HCT116 (cell line): ENCODE measurements at regions not wholly inside any gene's neighbourhood (a gene's known extent, or its start where the extent isn't known, plus 50 kb on each side); places are given as distances from the start of the nearest gene placed in this dataset.

Experiments used
- ATAC-seq: fragments of 200-7000 bp; cut with Tn5 transposase; 2 replicates; pipeline ENCODE4 v1.9.1; 2020; ENCODE audit warnings: mild to moderate bottlenecking, moderate library complexity
- BruUV-seq: library from RNA; stranded (reverse); fragments of 400-500 nt; replicated peaks from 2 replicates; lab custom pipeline; 2021; lab: Mats Ljungman, UMichigan
- CTCF ChIA-PET: fragments of 300-600 bp; sonication (Branson Sonifier 250); formaldehyde crosslinking; loops from one replicate; lab custom pipeline; 2021; ENCODE audit warnings: antibody characterized with exemption; lab: Charles Lee
- POLR2A ChIA-PET: fragments of 300-600, 350-600 bp; sonication (Branson Sonifier 250); formaldehyde crosslinking; loops from one replicate; lab custom pipeline; 2021; ENCODE audit warnings: antibody characterized with exemption; lab: Charles Lee
- RAD21 ChIA-PET, 2 experiments: fragments of 300-600 bp; sonication (Branson Sonifier 250); formaldehyde crosslinking; loops; one replicate each; lab custom pipeline; 2023; ENCODE audit warnings: low total read pairs in 2 of 2; ENCODE audit not compliant: uncharacterized antibody in 2 of 2, unreplicated experiment in 2 of 2, low non-redundant PET in 1 of 2; lab: Charles Lee
- DNase-seq: peaks from one replicate; pipeline ENCODE4 v3.0.0-alpha.2; 2010; ENCODE audit warnings: low read depth, low spot score
- H2AFZ ChIP-seq: fragments of 200-600 bp; shearing (Covaris generic), sonication (generic); 2 replicates; pipeline ENCODE4 v1.6.1; 2017; ENCODE audit warnings: low read depth, mixed run types, mixed read lengths, antibody characterized with exemption, low read length; ENCODE audit not compliant: poor library complexity, severe bottlenecking
- H3K27ac ChIP-seq: 2 replicates; pipeline ENCODE4 v1.5.1; 2012; ENCODE audit warnings: low read depth, low read length
- H3K27me3 ChIP-seq: fragments of 200-600 bp; sonication (generic); 2 replicates; pipeline ENCODE4 v1.6.1; 2016; ENCODE audit warnings: mixed run types, low read length, mixed read lengths; ENCODE audit not compliant: insufficient read depth
- H3K36me3 ChIP-seq, 2 experiments: fragments of 200-500 bp in 1 of 2; fragments of 200-600 bp in 1 of 2; sonication (Bioruptor generic) in 1 of 2; sonication (generic) in 1 of 2; 2 replicates each; pipeline versions ENCODE4 v1.5.1 to v1.6.1; 2014 to 2016; ENCODE audit warnings: low read length in 2 of 2, inconsistent platforms in 1 of 2, mixed read lengths in 1 of 2, mixed run types in 1 of 2; ENCODE audit not compliant: insufficient read depth in 2 of 2, control insufficient read depth in 1 of 2
- H3K4me1 ChIP-seq, 2 experiments: fragments of 200-600 bp in 1 of 2; sonication (generic) in 1 of 2; 2 replicates each; pipeline versions ENCODE4 v1.5.1 to v1.6.1; 2012 to 2017; ENCODE audit warnings: low read length in 2 of 2, inconsistent platforms in 1 of 2, mild to moderate bottlenecking in 1 of 2, mixed read lengths in 1 of 2, mixed run types in 1 of 2, moderate library complexity in 1 of 2; ENCODE audit not compliant: insufficient read depth in 2 of 2, control insufficient read depth in 1 of 2
- H3K4me2 ChIP-seq: fragments of 200-600 bp; sonication (generic); 2 replicates; pipeline ENCODE4 v1.6.1; 2017; ENCODE audit warnings: mixed run types, low read length, mixed read lengths
- H3K4me3 ChIP-seq, 2 experiments: fragments of 200-600 bp in 1 of 2; sonication (generic) in 1 of 2; replicated peaks in 1 of 2; 2 replicates each; pipeline ENCODE4 v1.5.1; 2011 to 2016; ENCODE audit warnings: low read length in 2 of 2, control low read depth in 1 of 2, low read depth in 1 of 2, mild to moderate bottlenecking in 1 of 2, mixed read lengths in 1 of 2, mixed run types in 1 of 2
- H3K79me2 ChIP-seq: fragments of 200-600 bp; sonication (generic); 2 replicates; pipeline ENCODE4 v1.6.1; 2017; ENCODE audit warnings: mild to moderate bottlenecking, mixed run types, low read length, moderate library complexity, mixed read lengths; ENCODE audit not compliant: insufficient read depth
- H3K9ac ChIP-seq: fragments of 200-600 bp; sonication (generic); 2 replicates; pipeline ENCODE4 v1.6.1; 2016; ENCODE audit warnings: low read length, mixed read lengths
- H3K9me2 ChIP-seq: fragments of 200-600 bp; sonication (generic), shearing (Covaris generic); 2 replicates; pipeline ENCODE4 v1.6.1; 2017; ENCODE audit warnings: mixed run types, mild to moderate bottlenecking, moderate library complexity; ENCODE audit not compliant: insufficient read depth
- H3K9me3 ChIP-seq, 2 experiments: fragments of 200-500 bp in 1 of 2; fragments of 200-600 bp in 1 of 2; sonication (Bioruptor generic) in 1 of 2; sonication (generic) in 1 of 2; 2 replicates each; pipeline ENCODE4 v1.6.1; 2014 to 2017; ENCODE audit warnings: low read length in 2 of 2, mixed read lengths in 2 of 2, inconsistent platforms in 1 of 2, low read depth in 1 of 2, mild to moderate bottlenecking in 1 of 2, mixed run types in 1 of 2, moderate library complexity in 1 of 2; ENCODE audit not compliant: control insufficient read depth in 1 of 2, insufficient read depth in 1 of 2
- H4K20me1 ChIP-seq: fragments of 200-600 bp; sonication (generic), shearing (Covaris generic); 2 replicates; pipeline ENCODE4 v1.6.1; 2017; ENCODE audit warnings: mixed run types, mild to moderate bottlenecking, moderate library complexity; ENCODE audit not compliant: insufficient read depth
- CEBPB ChIP-seq: IDR thresholded peaks from 2 replicates; pipeline ENCODE4 v1.6.1; 2012; ENCODE audit warnings: low read depth
- CTCF ChIP-seq, 3 experiments: fragments of 200-600 bp in 1 of 3; sonication (generic) in 1 of 3; IDR thresholded peaks in 2 of 3; conservative IDR thresholded peaks in 1 of 3; 2 replicates each; pipeline ENCODE4 v1.5.1; 2012 to 2017; ENCODE audit warnings: low read depth in 2 of 3, low read length in 2 of 3, antibody characterized with exemption in 1 of 3, borderline replicate concordance in 1 of 3, control low read depth in 1 of 3, mild to moderate bottlenecking in 1 of 3, mixed read lengths in 1 of 3, mixed run types in 1 of 3, moderate library complexity in 1 of 3; ENCODE audit not compliant: insufficient read depth in 1 of 3
- EZH2 ChIP-seq: fragments of 200-600 bp; sonication (generic); IDR thresholded peaks from 2 replicates; pipeline ENCODE4 v1.6.1; 2017; ENCODE audit warnings: antibody characterized with exemption, mixed run types
- EZH2phosphoT487 ChIP-seq: fragments of 200-600 bp; IDR thresholded peaks from 2 replicates; pipeline ENCODE4 v1.6.1; 2018; ENCODE audit warnings: antibody characterized with exemption, borderline replicate concordance
- FOSL1 ChIP-seq: IDR thresholded peaks from 2 replicates; pipeline ENCODE4 v1.6.1; 2012; ENCODE audit warnings: low read depth
- POLR2AphosphoS5 ChIP-seq: IDR thresholded peaks from 2 replicates; pipeline ENCODE4 v1.6.1; 2011; ENCODE audit warnings: mild to moderate bottlenecking, low read depth, low read length, moderate library complexity
- REST ChIP-seq: IDR thresholded peaks from 2 replicates; pipeline ENCODE4 v1.6.1; 2012; ENCODE audit warnings: low read depth
- SP1 ChIP-seq: IDR thresholded peaks from 2 replicates; pipeline ENCODE4 v1.6.1; 2012; ENCODE audit warnings: low read depth
- YY1 ChIP-seq: IDR thresholded peaks from 2 replicates; pipeline ENCODE4 v1.6.1; 2011; ENCODE audit warnings: low read length, low read depth, moderate library complexity, mild to moderate bottlenecking; ENCODE audit not compliant: insufficient replicate concordance; ENCODE audit errors: extremely low read depth
- intact Hi-C: fragments of 100-400 bp; cut with micrococcal nuclease; formaldehyde crosslinking; loops from 2 replicates; pipeline ENCODE4 v1.10.0; 2022
- TF ChIP-seq, protein P1 (sequence below): IDR thresholded peaks from 2 replicates; pipeline ENCODE4 v1.6.1; 2011; ENCODE audit warnings: mild to moderate bottlenecking, low read length, moderate library complexity; ENCODE audit not compliant: insufficient replicate concordance; ENCODE audit errors: extremely low read depth

DNA sequence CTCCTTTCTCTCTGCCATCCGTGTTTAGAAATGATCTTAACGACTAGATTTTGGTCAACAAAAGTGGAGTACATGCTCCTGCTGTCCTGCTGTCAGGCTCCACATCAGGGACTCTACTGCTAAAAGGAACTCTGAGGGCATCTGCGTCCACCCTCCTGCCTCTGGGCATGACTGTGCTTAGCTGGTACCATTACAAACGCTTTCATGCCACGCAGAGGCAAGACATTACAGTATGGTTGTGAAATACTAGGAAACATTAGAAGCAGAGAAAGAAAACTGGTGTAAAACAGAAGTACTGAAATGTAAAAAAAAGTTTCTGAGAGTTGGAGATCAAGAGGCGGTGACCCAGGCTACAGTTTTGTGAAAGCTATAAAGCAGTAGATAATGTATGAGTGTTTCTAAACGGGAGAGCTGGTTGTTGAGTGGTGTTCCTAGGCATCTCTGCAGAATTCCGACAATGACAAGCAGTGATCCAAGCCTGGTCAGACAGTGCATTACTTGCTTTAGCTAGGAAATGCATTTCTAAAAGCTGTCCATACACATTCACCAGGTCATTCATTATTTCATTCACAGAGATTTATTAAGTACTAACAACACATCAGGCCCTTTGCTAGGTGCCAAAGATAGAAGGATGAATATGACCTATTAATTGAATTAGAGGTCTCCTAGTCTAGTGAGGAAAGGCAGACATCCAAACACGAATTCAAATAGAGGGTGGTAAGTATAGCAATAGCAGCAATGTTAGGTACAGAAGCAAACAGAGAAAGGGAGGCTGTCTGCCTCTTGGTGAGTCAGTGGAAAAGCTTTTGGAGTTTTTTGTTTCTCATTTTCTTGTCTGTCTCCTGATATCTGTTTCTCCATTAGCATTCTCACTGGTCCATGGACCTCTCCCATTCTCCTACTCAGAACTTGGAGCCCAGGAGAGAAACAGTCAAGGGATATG is 401.9 kb downstream of the LMO4 start:
- ChIA-PET CTCF (no interaction called here), POLR2A (no interaction called here), RAD21 (no interaction called here)
- H3K27ac ChIP-seq = no peak overlapping the region
- no peak overlapping the region for H3K9ac ChIP-seq
- no TSS peak for BruUV-seq
- no peak overlapping the region for H3K4me2 ChIP-seq
- no peaks in the 10 kb centered on the region for H4K20me1 ChIP-seq
- H3K9me3 ChIP-seq = no peaks in the 10 kb centered on the region
- ATAC-seq (no peak), DNase-seq (no peak)
- TF ChIP-seq CEBPB (no peak), SP1 (no peak), REST (no peak), YY1 (no peak), EZH2phosphoT487 (no peak), EZH2 (no peak), FOSL1 (no peak), CTCF (IDR thresholded peaks at IDR 0.05 in 2 of 3, conservative IDR thresholded peaks at IDR 0.05 in 1 of 3; ENCODE audit: borderline replicate concordance in 1 of 3, insufficient read depth in 1 of 3, low read depth in 2 of 3, low read length in 2 of 3) (no peak), POLR2AphosphoS5 (no peak)
- TF ChIP-seq, protein P1, sequence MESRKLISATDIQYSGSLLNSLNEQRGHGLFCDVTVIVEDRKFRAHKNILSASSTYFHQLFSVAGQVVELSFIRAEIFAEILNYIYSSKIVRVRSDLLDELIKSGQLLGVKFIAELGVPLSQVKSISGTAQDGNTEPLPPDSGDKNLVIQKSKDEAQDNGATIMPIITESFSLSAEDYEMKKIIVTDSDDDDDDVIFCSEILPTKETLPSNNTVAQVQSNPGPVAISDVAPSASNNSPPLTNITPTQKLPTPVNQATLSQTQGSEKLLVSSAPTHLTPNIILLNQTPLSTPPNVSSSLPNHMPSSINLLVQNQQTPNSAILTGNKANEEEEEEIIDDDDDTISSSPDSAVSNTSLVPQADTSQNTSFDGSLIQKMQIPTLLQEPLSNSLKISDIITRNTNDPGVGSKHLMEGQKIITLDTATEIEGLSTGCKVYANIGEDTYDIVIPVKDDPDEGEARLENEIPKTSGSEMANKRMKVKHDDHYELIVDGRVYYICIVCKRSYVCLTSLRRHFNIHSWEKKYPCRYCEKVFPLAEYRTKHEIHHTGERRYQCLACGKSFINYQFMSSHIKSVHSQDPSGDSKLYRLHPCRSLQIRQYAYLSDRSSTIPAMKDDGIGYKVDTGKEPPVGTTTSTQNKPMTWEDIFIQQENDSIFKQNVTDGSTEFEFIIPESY = no peak
- H3K27me3 ChIP-seq = no peaks in the 10 kb centered on the region
- no peak overlapping the region for H2AFZ ChIP-seq
- no peaks in the 10 kb centered on the region for H3K4me1 ChIP-seq
- H3K9me2 ChIP-seq = no peaks in the 10 kb centered on the region
- intact Hi-C loops = no loop called here
- H3K4me3 ChIP-seq = no peak overlapping the region
- no peaks in the 10 kb centered on the region for H3K79me2 ChIP-seq
- no peaks in the 10 kb centered on the region for H3K36me3 ChIP-seq
